WTC11 (cell line): ENCODE measurements at regions not wholly inside any gene's neighbourhood (a gene's known extent, or its start where the extent isn't known, plus 50 kb on each side); places are given as distances from the start of the nearest gene placed in this dataset.

Experiments used
- CTCF ChIP-seq: fragments of 200-600 bp; IDR thresholded peaks from 2 replicates; pipeline ENCODE4 v1.8.0; 2022; ENCODE audit warnings: antibody characterized with exemption
- FOXJ3 ChIP-seq: sonication (generic); formaldehyde crosslinking; IDR thresholded peaks from 2 replicates; pipeline ENCODE4 v1.9.0; 2021; ENCODE audit warnings: missing genetic modification reagents, mild to moderate bottlenecking, borderline replicate concordance
- MAX ChIP-seq: sonication (generic); formaldehyde crosslinking; IDR thresholded peaks from 2 replicates; pipeline ENCODE4 v1.8.0; 2022; ENCODE audit warnings: mild to moderate bottlenecking, missing genetic modification reagents
- USF2 ChIP-seq: sonication (generic); formaldehyde crosslinking; IDR thresholded peaks from 2 replicates; pipeline ENCODE4 v1.8.1; 2023; ENCODE audit warnings: mild to moderate bottlenecking, missing genetic modification reagents, moderate library complexity

- TF ChIP-seq FOXJ3 (no peak), MAX (CRISPR knock-in tag) (no peak), CTCF (no peak), USF2 (CRISPR knock-in tag) (no peak)
Measured at GRCh38 chr12:83474369-83474768, 787.7 kb downstream of the TMTC2 start.
